GM18517 (cell line): ENCODE measurements at regions not wholly inside any gene's neighbourhood (a gene's known extent, or its start where the extent isn't known, plus 50 kb on each side); places are given as distances from the start of the nearest gene placed in this dataset.
"Not testable (repeated sequence)": the region's sequence is repeated elsewhere in the genome, so short reads cannot be mapped to it uniquely, and the experiment has no call there.

Experiments
- ATAC-seq: cut with Tn5 transposase; IDR thresholded peaks from one replicate; pipeline ENCODE4 v1.9.1; 2021; ENCODE audit warnings: mild to moderate bottlenecking, moderate library complexity; ENCODE audit not compliant: unreplicated experiment

- ATAC-seq = no peak
Observed at GRCh38 chr12:89289720-89290119, 62.6 kb downstream of the DUSP6 start.

- no peak for ATAC-seq
Observed at GRCh38 chr12:89288959-89289358, 63.3 kb downstream of the DUSP6 start.

- no peak for ATAC-seq
Observed at GRCh38 chr12:89286501-89286900, 65.8 kb downstream of the DUSP6 start.

GRCh38 chr12:89281539-89281867 lies 70.8 kb downstream of the DUSP6 start:
- ATAC-seq = no peak

GRCh38 chr12:89280833-89281538 lies 71.3 kb downstream of the DUSP6 start:
- ATAC-seq = no peak

- ATAC-seq = no peak
Observed at GRCh38 chr12:89279499-89279898, 72.8 kb downstream of the DUSP6 start.

- ATAC-seq = no peak
Observed at GRCh38 chr12:89278862-89279261, 73.4 kb downstream of the DUSP6 start.

GRCh38 chr12:89278169-89278568 lies 74.1 kb downstream of the DUSP6 start:
- ATAC-seq = no peak

GRCh38 chr12:89276860-89277259 lies 75.4 kb downstream of the DUSP6 start:
- ATAC-seq = no peak

GRCh38 chr12:89273525-89273924 lies 78.8 kb downstream of the DUSP6 start:
- no peak for ATAC-seq

GRCh38 chr12:89270548-89270947 lies 81.8 kb downstream of the DUSP6 start:
- ATAC-seq = no peak

GRCh38 chr12:89269174-89269573 lies 83.1 kb downstream of the DUSP6 start:
- ATAC-seq = no peak

GRCh38 chr12:89267404-89267803 lies 84.9 kb downstream of the DUSP6 start:
- ATAC-seq = no peak

- ATAC-seq = not testable (repeated sequence)
Observed at GRCh38 chr12:89266574-89267188, 85.6 kb downstream of the DUSP6 start.

- no peak for ATAC-seq
Observed at GRCh38 chr12:89264837-89265236, 87.5 kb downstream of the DUSP6 start.

GRCh38 chr12:89263900-89264299 lies 88.4 kb downstream of the DUSP6 start:
- no peak for ATAC-seq

GRCh38 chr12:89262855-89263552 lies 89.3 kb downstream of the DUSP6 start:
- ATAC-seq = no peak

- ATAC-seq = no peak
Observed at GRCh38 chr12:89261982-89262381, 90.3 kb downstream of the DUSP6 start.

GRCh38 chr12:89260841-89261637 lies 91.3 kb downstream of the DUSP6 start:
- no peak for ATAC-seq

- ATAC-seq = no peak
Observed at GRCh38 chr12:89259821-89260220, 92.5 kb downstream of the DUSP6 start.

GRCh38 chr12:89258240-89258969 lies 93.9 kb downstream of the DUSP6 start:
- ATAC-seq = no peak
